ENCODE measurements at regions not wholly inside any gene's neighbourhood (a gene's known extent, or its start where the extent isn't known, plus 50 kb on each side); places are given as distances from the start of the nearest gene placed in this dataset.

GRCh38 chr3:127062926-127063325 is 80.0 kb downstream of the PLXNA1 start:
- Histone ChIP-seq H4K20me1 (replicated peaks; ENCODE audit: insufficient read depth) (no peaks in the 10 kb centered on the region), H3K9me2 (ENCODE audit: insufficient read depth) (no peaks in the 10 kb centered on the region), H3K27me3 (ENCODE audit: insufficient read depth) (no peaks in the 10 kb centered on the region), H3K4me2 (no peak overlapping the region), H3K4me3 (no peak overlapping the region), H2AFZ (no peak overlapping the region), H3K36me3 (ENCODE audit: insufficient read depth) (no peaks in the 10 kb centered on the region), H3F3A (replicated peaks; ENCODE audit: low read depth) (no peaks in the 10 kb centered on the region), H3K4me1 (ENCODE audit: insufficient read depth) (no peaks in the 10 kb centered on the region), H3K27ac (ENCODE audit: low read depth) (no peak overlapping the region), H3K79me2 (replicated peaks; ENCODE audit: insufficient read depth) (no peaks in the 10 kb centered on the region)
- H3K36me3 Mint-ChIP-seq (ENCODE audit: low read depth) = no peaks in the 10 kb centered on the region
- H3K9me3 Mint-ChIP-seq = no peaks in the 10 kb centered on the region
- H3K4me3 Mint-ChIP-seq = no peak overlapping the region
- no peak overlapping the region for H3K27ac Mint-ChIP-seq
- TF ChIP-seq JUNB (IDR thresholded peaks at IDR 0.05; ENCODE audit: unreplicated experiment) = no peak
- no peak for TF ChIP-seq ETS1 (IDR thresholded peaks at IDR 0.05)
- TF ChIP-seq STAT1 (IDR thresholded peaks at IDR 0.05; ENCODE audit: unreplicated experiment) = no peak
- peaks cover 5% of the 10 kb centered on the region for H3K4me1 Mint-ChIP-seq
- H3K27me3 Mint-ChIP-seq (ENCODE audit: insufficient read depth, low read depth, poor library complexity) = peaks cover 4% of the 10 kb centered on the region
- no peak for ATAC-seq
- DNase-seq (ENCODE audit: low spot score) = no peak

GRCh38 chr3:127063916-127064315 is 81.0 kb downstream of the PLXNA1 start:
- Histone ChIP-seq H3K27me3 (ENCODE audit: insufficient read depth) (no peaks in the 10 kb centered on the region), H3K36me3 (ENCODE audit: insufficient read depth) (no peaks in the 10 kb centered on the region), H3F3A (replicated peaks; ENCODE audit: low read depth) (no peaks in the 10 kb centered on the region), H2AFZ (no peak overlapping the region), H3K79me2 (replicated peaks; ENCODE audit: insufficient read depth) (no peaks in the 10 kb centered on the region), H3K4me2 (no peak overlapping the region), H3K4me3 (no peak overlapping the region), H4K20me1 (replicated peaks; ENCODE audit: insufficient read depth) (no peaks in the 10 kb centered on the region), H3K4me1 (ENCODE audit: insufficient read depth) (no peaks in the 10 kb centered on the region), H3K27ac (ENCODE audit: low read depth) (no peak overlapping the region), H3K9me2 (ENCODE audit: insufficient read depth) (no peaks in the 10 kb centered on the region)
- Mint-ChIP-seq H3K4me1 (peaks cover 5% of the 10 kb centered on the region), H3K27me3 (ENCODE audit: insufficient read depth, low read depth, poor library complexity) (peaks cover 1% of the 10 kb centered on the region), H3K36me3 (ENCODE audit: low read depth) (no peaks in the 10 kb centered on the region), H3K27ac (no peak overlapping the region), H3K4me3 (no peak overlapping the region), H3K9me3 (no peaks in the 10 kb centered on the region)
- ATAC-seq (no peak), DNase-seq (ENCODE audit: low spot score) (no peak)
- TF ChIP-seq NANOG (IDR thresholded peaks at IDR 0.05; ENCODE audit: borderline replicate concordance) (no peak), JUNB (IDR thresholded peaks at IDR 0.05; ENCODE audit: unreplicated experiment) (no peak), ZNF331 (CRISPR knock-in tag; IDR thresholded peaks at IDR 0.05; ENCODE audit: low read depth) (no peak), EZH2phosphoT487 (IDR thresholded peaks at IDR 0.05; ENCODE audit: unreplicated experiment) (no peak), EZH2 (IDR thresholded peaks at IDR 0.05; ENCODE audit: low read depth, unreplicated experiment) (no peak), REST (IDR thresholded peaks at IDR 0.05; ENCODE audit: unreplicated experiment) (no peak), CTCF (conservative IDR thresholded peaks at IDR 0.05; ENCODE audit: low read depth in 2 of 2) (no peak), ZNF114 (CRISPR knock-in tag; IDR thresholded peaks at IDR 0.05) (no peak)

Measured in GM23338 (cell line).